Bone marrow (tissue), 2 donors: ENCODE measurements at regions not wholly inside any gene's neighbourhood (a gene's known extent, or its start where the extent isn't known, plus 50 kb on each side); places are given as distances from the start of the nearest gene placed in this dataset.
"Not testable (repeated sequence)": the region's sequence is repeated elsewhere in the genome, so short reads cannot be mapped to it uniquely, and the experiment has no call there.

Experiments
- DNase-seq, 2 donors: peaks; one replicate each; lab custom pipeline; 2025; lab: John Stamatoyannopoulos, UW

DNA sequence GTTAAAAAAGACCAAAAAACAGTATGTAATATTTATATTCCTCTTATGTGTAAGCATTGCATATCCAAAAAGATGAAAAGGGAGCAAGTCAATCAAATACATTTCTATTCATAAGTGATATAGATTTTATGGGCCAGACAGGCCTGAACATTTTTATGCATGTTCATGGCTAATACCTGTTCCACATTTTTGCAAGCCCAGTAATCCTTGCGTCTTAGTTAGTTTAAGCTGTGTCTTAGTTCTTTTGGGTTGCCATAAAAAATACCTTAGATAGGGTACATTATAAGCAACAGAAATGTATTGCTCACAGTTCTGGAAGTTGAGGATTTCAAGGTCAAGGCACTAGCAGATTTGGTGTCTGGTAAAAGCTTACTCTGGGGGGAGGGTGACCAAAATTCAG lies 342.1 kb downstream of the TAF11L14 start:
- DNase-seq: no peak

DNA sequence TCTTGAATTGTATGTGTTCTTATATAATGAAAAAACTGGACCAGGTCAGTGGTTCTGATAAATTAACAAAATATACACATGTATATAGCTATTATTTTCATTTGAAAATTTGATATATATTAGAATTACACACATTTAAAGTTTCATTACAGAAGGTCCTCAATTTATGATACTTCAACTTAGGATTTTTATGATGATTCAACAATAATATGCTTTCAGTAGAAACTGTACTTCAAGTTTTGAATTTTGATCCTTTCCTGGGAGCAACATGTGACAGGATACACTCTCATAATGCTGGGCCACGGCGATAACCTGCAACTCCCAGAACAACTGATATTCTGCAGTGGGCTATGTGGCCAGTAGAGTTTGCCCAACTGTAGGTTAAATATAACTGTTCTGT lies 344.7 kb downstream of the TAF11L14 start:
- DNase-seq: no peak

GRCh38 chr5:17982626-17983025 lies 348.4 kb downstream of the TAF11L14 start:
- not testable (repeated sequence) for DNase-seq

DNA sequence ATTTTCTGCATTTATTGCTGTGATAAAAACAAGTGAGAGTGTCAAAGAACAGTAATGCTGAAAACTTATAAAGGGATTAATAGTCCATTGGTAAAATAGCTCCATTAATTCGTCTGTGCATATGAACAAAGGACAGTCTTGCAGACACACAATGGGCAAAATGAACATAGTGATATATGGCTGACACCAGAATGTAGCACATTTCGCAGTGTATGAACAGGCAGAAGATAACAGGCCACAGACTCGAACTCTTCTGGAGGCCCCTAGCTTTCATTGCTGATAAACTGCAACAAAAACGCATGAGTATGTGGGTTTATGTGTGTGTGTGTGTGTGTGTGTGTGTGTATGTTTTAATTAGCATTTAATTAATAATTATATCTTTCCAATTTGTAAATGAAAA lies 354.8 kb downstream of the TAF11L14 start:
- DNase-seq: no peak

DNA sequence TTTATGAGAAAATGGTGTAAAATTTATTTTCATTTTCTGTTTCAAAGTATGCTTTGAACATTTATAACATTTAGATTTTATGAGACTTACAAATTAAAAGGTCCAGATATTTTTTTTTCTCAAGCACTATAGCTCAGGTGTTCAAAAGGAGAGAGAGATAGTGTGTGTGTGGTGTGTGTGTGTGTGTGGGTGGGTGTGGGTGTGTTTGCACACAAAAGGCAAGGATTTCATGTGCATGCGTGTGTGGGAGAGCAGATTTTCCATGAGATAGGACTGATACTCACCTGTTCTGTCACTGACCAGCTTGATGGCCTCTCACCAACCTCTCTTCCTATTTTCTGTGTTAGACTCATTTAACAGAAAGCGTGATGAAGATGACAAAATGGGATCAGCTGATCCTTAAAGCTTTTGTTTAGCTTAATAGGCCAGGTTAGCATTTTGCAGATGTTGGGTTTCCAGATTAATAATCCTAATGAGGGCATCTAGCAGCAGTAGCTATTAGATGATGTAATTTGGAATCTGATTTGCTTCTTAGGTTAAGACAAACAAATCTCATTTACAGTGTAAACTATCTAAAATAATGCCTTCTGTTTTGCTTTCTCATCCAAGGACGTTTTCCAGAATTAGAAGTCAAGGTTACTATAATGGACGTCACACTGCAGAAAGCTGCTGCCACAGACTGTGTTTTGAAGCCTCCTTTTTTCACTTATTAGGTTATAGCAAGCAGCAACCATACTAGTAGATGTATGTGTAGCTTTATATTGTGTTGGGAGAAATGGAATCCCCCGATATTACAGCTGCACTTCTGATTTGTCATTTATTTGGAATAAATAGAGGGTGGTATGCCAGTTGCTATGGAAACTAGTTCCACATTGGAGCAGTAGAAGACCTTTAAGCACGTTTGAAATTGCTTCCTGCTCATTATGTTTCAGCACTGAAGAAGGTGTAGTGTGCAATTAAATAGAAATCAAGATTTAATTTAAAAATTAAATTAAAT lies 355.6 kb downstream of the TAF11L14 start:
- DNase-seq: no peak

- no peak for DNase-seq
Observed at GRCh38 chr5:17991775-17992174, 357.5 kb downstream of the TAF11L14 start.

DNA sequence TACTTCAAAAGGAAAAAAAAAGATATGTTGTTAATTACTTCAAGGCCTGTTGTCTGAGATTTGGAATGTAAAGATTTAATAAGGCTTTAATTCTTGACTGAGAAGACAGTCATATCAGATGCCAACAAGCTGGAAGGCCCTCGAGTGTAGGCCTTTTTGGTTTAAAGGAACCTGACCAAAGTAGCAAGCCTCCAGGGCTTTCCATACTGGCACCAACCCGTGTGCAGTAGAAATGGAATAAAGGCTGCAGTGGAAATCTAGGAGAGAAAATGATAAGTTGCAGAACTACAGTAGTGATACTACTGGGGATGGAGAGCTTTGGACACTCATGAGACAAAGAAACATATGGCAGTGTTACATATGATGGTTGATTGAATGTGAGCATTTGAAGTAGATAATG lies 358.0 kb downstream of the TAF11L14 start:
- no peak for DNase-seq

GRCh38 chr5:17995997-17996396 lies 361.7 kb downstream of the TAF11L14 start:
- no peak for DNase-seq

DNA sequence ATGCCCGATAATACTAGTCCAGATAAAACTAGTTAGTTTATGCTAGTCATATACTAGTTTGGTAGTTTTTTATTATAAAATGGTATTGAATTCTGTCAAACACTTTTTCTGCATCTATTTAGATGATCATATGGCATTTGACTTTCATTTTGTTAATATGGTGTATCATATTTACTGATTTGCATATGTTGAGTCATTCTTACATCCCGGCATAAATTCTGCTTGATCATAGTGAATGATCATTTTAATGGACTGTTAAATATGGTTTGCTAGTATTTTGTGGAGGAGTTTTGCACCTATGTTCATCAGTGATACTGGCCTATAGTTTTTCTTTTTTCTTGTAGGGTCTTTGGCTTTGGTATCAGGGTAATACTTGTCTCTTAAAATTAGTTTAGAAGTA lies 365.6 kb downstream of the TAF11L14 start:
- DNase-seq: no peak

DNA sequence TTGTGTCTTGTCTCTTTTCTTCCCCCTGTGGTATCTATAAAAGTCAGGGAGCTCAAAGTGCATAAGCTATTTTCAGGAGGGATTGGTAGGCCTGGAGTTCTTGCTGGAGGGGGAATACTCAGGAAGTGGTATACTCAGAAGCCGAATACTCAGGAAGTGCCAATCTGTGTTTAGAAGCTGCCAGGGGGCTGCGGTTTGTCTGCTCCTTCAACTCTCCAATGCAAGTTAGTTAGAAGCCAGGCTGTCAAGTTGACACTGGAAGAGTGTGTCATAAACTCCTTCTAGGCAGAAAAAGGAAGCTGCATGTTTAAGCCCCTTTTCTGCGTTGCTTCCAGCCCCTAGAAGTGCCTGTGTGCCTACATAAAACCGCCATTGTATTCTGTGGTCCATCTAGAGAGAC lies 366.5 kb downstream of the TAF11L14 start:
- peak in 1 of 2 donors; percentile 87 for DNase-seq

GRCh38 chr5:18003312-18003711 lies 369.1 kb downstream of the TAF11L14 start:
- no peak for DNase-seq

DNA sequence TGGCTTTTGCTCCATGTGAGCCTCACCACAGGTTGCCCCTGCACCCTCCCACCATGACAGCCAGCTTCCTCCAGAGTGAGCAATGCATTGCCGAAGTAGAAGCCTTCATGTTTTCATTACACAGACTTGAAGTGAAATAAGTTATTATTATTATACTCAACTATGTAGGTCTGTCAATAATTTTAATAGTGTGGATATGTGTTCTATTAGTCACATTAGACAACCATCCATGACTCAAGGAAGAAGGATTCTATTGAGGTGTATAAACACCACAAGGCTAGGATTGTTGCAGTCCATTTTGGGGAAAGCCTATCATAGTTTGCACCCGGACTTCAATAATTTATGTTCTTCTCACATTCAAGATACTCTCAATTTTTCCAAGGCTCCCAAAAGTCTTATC lies 369.5 kb downstream of the TAF11L14 start:
- no peak for DNase-seq

DNA sequence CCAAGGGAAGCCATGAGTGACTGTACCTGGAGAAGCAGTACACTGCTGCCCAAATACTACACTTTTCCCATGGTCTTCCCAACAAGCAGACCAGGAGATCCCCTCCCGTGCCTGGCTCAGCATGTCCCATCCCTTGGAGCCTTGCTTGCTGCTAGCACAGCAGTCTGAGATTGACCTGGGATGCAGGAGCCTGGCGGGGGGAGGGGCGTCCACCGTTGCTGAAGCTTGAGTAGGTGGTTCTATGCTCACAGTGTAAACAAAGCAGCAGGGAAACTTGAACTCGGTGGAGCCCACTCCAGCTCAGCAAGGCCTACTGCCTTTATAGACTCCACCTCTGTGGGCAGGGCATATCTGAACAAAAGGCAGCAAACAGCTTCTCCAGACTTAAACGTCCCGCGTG lies 372.0 kb downstream of the TAF11L14 start:
- not testable (repeated sequence) for DNase-seq

DNA sequence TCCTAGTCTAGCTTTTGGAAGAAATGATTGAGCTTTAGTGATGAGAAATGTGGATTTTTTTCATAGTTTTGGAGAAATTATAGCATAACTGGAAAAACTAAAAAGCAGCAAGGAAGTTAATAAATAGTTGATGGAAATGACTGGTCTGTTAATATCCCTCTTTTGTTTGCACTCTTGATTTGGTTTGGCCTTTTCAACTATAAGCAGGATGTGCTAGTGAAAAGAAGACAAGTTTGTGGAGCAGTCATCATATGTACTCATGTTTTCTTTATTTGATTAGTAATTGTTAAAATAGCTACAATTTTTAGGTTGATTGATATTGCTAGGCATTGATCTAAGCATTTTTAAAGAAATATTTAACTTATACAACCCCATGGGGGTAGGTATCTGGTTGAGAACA lies 374.7 kb downstream of the TAF11L14 start:
- DNase-seq: no peak

GRCh38 chr5:18010053-18010452 lies 375.8 kb downstream of the TAF11L14 start:
- no peak for DNase-seq

- DNase-seq: no peak
Observed at GRCh38 chr5:18018472-18018871, 384.2 kb downstream of the TAF11L14 start.

DNA sequence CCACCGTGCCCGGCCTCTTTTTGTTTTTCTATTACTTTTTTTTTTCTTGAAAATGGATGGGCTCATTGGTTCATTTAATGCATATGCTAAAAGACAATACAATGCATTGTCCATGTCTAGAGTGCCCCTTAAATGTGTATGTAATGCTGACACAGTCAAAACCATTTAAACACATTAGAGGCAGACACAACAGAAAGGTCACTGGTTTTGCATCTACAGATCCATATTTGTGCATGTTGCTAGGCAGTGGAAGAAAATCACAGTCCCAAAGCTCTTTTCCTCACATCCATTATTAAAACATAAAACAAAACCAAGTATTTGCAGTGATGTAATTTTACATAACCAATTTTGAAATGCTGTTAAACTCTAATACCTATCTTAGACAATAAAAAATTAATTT lies 389.0 kb downstream of the TAF11L14 start:
- no peak for DNase-seq

DNA sequence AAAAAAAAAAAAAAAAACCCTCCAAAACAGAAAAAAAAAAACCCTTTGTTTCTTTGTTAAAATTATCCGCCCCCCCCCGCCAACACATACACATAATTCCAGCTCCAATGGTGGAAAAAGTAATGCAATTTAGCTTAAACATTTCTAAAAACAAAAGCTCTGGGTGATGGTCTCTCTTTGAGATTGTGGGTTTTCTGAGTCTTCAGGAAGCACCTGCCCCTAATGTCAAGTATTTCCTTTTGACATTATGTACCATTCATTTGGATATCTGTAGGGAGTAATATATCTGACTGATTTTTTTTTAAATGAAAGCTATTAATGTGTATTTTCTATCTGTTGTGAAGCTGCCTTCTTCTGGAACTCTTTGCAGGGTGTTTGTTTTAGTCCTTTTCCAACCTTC lies 389.7 kb downstream of the TAF11L14 start:
- peak in 1 of 2 donors; percentile 72 for DNase-seq

GRCh38 chr5:18024542-18024941 lies 390.3 kb downstream of the TAF11L14 start:
- DNase-seq: no peak

DNA sequence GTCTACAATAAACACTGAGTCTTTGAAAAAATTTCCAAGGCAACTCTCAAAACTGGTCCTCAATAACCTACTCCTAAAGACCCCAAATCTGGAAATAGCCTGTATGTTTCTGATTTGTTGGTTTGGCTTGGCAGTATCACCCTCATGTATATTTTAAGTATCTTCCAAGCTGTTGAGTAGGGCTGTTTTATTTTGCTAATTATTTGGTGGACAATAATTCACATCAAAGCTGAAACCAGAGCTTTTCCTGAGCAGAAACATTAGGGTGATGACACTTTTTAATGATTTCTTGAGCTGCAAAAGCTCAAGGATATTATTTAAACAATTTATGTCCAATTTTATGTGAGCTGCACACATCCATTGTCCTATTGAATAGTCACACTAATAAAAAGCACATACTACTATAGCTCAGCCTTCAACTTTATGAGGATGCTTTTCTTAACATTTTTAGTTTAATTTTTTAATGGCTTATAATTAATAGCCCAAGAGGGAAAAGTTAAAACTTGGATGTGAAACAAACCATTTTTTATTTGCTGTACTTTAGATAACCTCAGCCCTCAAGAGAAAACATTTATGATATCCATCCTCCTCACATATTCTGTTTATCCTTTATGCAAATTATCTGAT lies 393.1 kb downstream of the TAF11L14 start:
- no peak for DNase-seq

DNA sequence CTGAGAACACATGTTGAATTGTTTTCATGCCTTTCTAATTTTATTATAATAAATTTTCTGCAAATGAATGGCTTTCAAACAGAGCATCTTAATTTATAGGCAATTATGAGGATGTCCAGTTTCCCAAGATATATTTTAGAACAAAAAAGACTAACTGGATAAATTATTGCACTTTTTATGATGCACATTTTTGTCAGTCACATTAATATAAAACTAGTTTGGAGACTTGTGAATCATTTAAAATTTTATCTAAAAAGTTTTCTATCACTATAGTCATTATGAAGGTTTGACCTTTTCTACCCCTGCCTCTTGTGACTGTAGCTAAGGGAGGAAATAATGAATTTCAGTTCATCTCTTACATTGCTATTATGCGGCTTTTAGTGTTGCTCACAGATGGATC lies 393.8 kb downstream of the TAF11L14 start:
- no peak for DNase-seq

DNA sequence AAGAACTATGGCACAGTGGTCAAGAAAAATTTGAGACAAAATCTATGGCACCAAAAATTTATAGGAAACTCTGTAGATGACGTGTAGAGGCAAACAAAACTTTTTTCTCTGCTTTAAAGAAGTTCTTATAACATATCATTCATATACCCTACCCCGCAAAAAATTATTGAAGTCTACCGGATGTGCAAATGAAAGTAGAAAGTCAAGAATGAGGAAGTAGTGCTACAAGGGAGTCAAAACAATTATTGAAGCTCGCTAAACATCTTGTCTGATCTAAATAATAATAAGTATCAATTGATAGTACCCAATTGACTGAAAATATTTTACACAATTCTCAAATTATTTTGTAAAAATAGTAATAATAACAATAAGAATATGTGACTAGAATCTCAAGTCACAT lies 398.5 kb downstream of the TAF11L14 start:
- DNase-seq: peak in 1 of 2 donors; percentile 49

DNA sequence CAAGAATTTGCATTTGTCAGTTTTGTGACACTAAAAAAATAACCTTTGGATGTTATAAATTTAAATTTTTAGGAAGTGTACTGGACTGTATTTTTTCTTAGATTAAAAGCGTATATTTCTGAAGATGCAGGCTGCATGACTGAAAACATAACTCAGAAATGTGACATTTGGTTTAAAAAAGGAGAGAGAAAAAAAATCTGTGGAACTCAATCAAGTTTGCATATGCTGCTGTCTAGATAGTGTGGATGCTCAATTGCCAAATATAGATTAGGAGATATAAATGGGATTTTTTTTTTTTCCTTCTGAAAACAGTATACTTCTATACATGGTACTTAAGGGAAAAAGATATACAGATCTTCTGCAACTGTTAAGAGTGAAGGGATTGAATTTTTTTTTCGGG lies 402.3 kb downstream of the TAF11L14 start:
- no peak for DNase-seq
